ENCODE measurements at regions not wholly inside any gene's neighbourhood (a gene's known extent, or its start where the extent isn't known, plus 50 kb on each side); places are given as distances from the start of the nearest gene placed in this dataset.

GRCh38 chr5:173557123-173557903 is 59.1 kb downstream of the BOD1 start:
- Histone ChIP-seq H3K9me3 (no peaks in the 10 kb centered on the region), H3K36me3 (ENCODE audit: low read depth, missing control alignments) (no peaks in the 10 kb centered on the region), H3K4me3 (no peak overlapping the region), H3K4me1 (no peaks in the 10 kb centered on the region), H3K27me3 (no peaks in the 10 kb centered on the region), H3K27ac (no peak overlapping the region)
- DNase-seq = no peak
- intact Hi-C loops (cut with DNase I; ENCODE audit: low total_unique reads) = no loop called here
- 60 to 62% methylated on average over 12 of the region's 12 CpGs for WGBS, 2 donors
- no peak for TF ChIP-seq CTCF (IDR thresholded peaks at IDR 0.05)
- TF ChIP-seq POLR2A (IDR thresholded peaks at IDR 0.05) = no peak

GRCh38 chr5:173556142-173557028 is 60.1 kb downstream of the BOD1 start:
- H3K27me3 ChIP-seq = no peaks in the 10 kb centered on the region
- 79 to 87% methylated on average over 8 of the region's 8 CpGs for WGBS, 2 donors
- no peaks in the 10 kb centered on the region for H3K9me3 ChIP-seq
- DNase-seq = no peak
- intact Hi-C loops (cut with DNase I; ENCODE audit: low total_unique reads) = no loop called here
- no peaks in the 10 kb centered on the region for H3K4me1 ChIP-seq
- no peak for TF ChIP-seq CTCF (IDR thresholded peaks at IDR 0.05)
- no peak for TF ChIP-seq POLR2A (IDR thresholded peaks at IDR 0.05)
- no peaks in the 10 kb centered on the region for H3K36me3 ChIP-seq (ENCODE audit: low read depth, missing control alignments)
- no peak overlapping the region for H3K27ac ChIP-seq
- no peak overlapping the region for H3K4me3 ChIP-seq

GRCh38 chr5:173554989-173555705 is 61.3 kb downstream of the BOD1 start:
- Histone ChIP-seq H3K27ac (no peak overlapping the region), H3K36me3 (ENCODE audit: low read depth, missing control alignments) (no peaks in the 10 kb centered on the region), H3K4me1 (no peaks in the 10 kb centered on the region), H3K27me3 (no peaks in the 10 kb centered on the region), H3K9me3 (no peaks in the 10 kb centered on the region), H3K4me3 (no peak overlapping the region)
- WGBS, 2 donors = 60 to 71% methylated on average over 20 to 30 of the region's 30 CpGs
- TF ChIP-seq CTCF (IDR thresholded peaks at IDR 0.05) (no peak), POLR2A (IDR thresholded peaks at IDR 0.05) (no peak)
- intact Hi-C loops (cut with DNase I; ENCODE audit: low total_unique reads) = no loop called here
- DNase-seq = no peak

- H3K36me3 ChIP-seq (ENCODE audit: low read depth, missing control alignments) = no peaks in the 10 kb centered on the region
- no peak for DNase-seq
- no peak for TF ChIP-seq POLR2A (IDR thresholded peaks at IDR 0.05)
- TF ChIP-seq CTCF (IDR thresholded peaks at IDR 0.05) = no peak
- H3K27me3 ChIP-seq = no peaks in the 10 kb centered on the region
- H3K4me3 ChIP-seq = no peak overlapping the region
- H3K9me3 ChIP-seq = no peaks in the 10 kb centered on the region
- intact Hi-C loops (cut with DNase I; ENCODE audit: low total_unique reads) = no loop called here
- H3K27ac ChIP-seq = no peak overlapping the region
- no peaks in the 10 kb centered on the region for H3K4me1 ChIP-seq
- WGBS, 2 donors = 76 to 80% methylated on average over 11 to 12 of the region's 12 CpGs
Observed at GRCh38 chr5:173554038-173554955, 62.2 kb downstream of the BOD1 start.
